HepG2 (cell line): ENCODE measurements at regions not wholly inside any gene's neighbourhood (a gene's known extent, or its start where the extent isn't known, plus 50 kb on each side); places are given as distances from the start of the nearest gene placed in this dataset.

Source experiments
- CEBPB ChIP-seq: IDR thresholded peaks from 2 replicates; pipeline ENCODE4 v1.6.1; 2011; ENCODE audit warnings: low read depth, low read length, improper control_type of control experiment, borderline replicate concordance
- PHF8 ChIP-seq: sonication (generic); formaldehyde crosslinking; IDR thresholded peaks from 2 replicates; pipeline ENCODE4 v1.5.0; 2020; ENCODE audit warnings: missing genetic modification reagents
- POLR2A ChIP-seq, 2 experiments: IDR thresholded peaks; 2 replicates each; pipeline ENCODE4 v1.6.1; 2011; ENCODE audit warnings: low read depth in 2 of 2, low read length in 2 of 2, mild to moderate bottlenecking in 1 of 2, moderate library complexity in 1 of 2; ENCODE audit not compliant: insufficient read depth in 1 of 2
- RELA ChIP-seq: sonication (generic); formaldehyde crosslinking; IDR thresholded peaks from 2 replicates; pipeline ENCODE4 v1.4.0; 2020; ENCODE audit warnings: missing genetic modification reagents
- ZNF460 ChIP-seq: sonication (generic); formaldehyde crosslinking; IDR thresholded peaks from 2 replicates; pipeline ENCODE4 v1.5.1; 2020; ENCODE audit warnings: missing genetic modification reagents, mild to moderate bottlenecking, borderline replicate concordance
- ZNF484 ChIP-seq: sonication (generic); formaldehyde crosslinking; IDR thresholded peaks from 2 replicates; pipeline ENCODE4 v1.5.1; 2020; ENCODE audit warnings: mild to moderate bottlenecking, low read depth, missing genetic modification reagents, borderline replicate concordance
- ZNF569 ChIP-seq: sonication (generic); formaldehyde crosslinking; IDR thresholded peaks from 2 replicates; pipeline ENCODE4 v1.5.0; 2020; ENCODE audit warnings: mild to moderate bottlenecking, missing genetic modification reagents, moderate library complexity, borderline replicate concordance
- ZNF629 ChIP-seq: sonication (generic); formaldehyde crosslinking; conservative IDR thresholded peaks from 2 replicates; pipeline ENCODE4 v1.5.0; 2020; ENCODE audit warnings: missing genetic modification reagents
- TF ChIP-seq, protein P1 (sequence below): sonication (generic); formaldehyde crosslinking; IDR thresholded peaks from 2 replicates; pipeline ENCODE4 v1.5.0; 2020; ENCODE audit warnings: mild to moderate bottlenecking, missing genetic modification reagents
- TF ChIP-seq, protein P2 (sequence below): sonication (generic); formaldehyde crosslinking; conservative IDR thresholded peaks from 2 replicates; pipeline ENCODE4 v1.8.0; 2022; ENCODE audit warnings: low read depth, missing genetic modification reagents

DNA sequence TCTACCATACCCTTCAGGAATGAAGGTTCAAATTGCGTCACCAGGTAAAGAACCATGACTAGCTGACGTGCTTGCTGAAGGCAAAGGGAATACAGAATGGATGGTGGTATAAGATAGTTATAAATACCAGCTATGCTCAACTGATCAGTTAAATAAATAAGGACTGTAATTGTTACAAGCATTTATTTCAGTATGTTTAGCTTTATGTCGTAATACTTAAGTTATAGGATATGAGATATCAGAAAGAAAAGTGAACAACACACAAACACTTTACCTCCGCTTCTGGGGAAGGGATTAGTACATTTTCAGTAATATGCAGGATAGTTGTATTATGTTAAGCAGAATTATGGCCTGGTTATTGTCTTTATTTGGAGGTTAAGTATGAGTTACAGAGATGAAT lies 416.1 kb downstream of the BTG1 start:
- TF ChIP-seq ZNF629 (no peak), PHF8 (CRISPR knock-in tag) (no peak), ZNF569 (CRISPR knock-in tag) (no peak), POLR2A (IDR thresholded peaks at IDR 0.05; ENCODE audit: insufficient read depth in 1 of 2, low read depth in 2 of 2, low read length in 2 of 2) (no peak), CEBPB (no peak), ZNF460 (CRISPR knock-in tag) (no peak), ZNF484 (CRISPR knock-in tag) (no peak), RELA (CRISPR knock-in tag) (no peak)
- TF ChIP-seq, protein P1, sequence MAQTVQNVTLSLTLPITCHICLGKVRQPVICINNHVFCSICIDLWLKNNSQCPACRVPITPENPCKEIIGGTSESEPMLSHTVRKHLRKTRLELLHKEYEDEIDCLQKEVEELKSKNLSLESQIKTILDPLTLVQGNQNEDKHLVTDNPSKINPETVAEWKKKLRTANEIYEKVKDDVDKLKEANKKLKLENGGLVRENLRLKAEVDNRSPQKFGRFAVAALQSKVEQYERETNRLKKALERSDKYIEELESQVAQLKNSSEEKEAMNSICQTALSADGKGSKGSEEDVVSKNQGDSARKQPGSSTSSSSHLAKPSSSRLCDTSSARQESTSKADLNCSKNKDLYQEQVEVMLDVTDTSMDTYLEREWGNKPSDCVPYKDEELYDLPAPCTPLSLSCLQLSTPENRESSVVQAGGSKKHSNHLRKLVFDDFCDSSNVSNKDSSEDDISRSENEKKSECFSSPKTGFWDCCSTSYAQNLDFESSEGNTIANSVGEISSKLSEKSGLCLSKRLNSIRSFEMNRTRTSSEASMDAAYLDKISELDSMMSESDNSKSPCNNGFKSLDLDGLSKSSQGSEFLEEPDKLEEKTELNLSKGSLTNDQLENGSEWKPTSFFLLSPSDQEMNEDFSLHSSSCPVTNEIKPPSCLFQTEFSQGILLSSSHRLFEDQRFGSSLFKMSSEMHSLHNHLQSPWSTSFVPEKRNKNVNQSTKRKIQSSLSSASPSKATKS, result no peak
- TF ChIP-seq, protein P2, sequence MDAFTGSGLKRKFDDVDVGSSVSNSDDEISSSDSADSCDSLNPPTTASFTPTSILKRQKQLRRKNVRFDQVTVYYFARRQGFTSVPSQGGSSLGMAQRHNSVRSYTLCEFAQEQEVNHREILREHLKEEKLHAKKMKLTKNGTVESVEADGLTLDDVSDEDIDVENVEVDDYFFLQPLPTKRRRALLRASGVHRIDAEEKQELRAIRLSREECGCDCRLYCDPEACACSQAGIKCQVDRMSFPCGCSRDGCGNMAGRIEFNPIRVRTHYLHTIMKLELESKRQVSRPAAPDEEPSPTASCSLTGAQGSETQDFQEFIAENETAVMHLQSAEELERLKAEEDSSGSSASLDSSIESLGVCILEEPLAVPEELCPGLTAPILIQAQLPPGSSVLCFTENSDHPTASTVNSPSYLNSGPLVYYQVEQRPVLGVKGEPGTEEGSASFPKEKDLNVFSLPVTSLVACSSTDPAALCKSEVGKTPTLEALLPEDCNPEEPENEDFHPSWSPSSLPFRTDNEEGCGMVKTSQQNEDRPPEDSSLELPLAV (CRISPR knock-in tag), result no peak
